H1 (cell line): ENCODE measurements at regions not wholly inside any gene's neighbourhood (a gene's known extent, or its start where the extent isn't known, plus 50 kb on each side); places are given as distances from the start of the nearest gene placed in this dataset.

Experiments
- CTCF ChIA-PET: fragments of 300-600 bp; sonication (Branson Sonifier 250); formaldehyde crosslinking; loops from one replicate; lab custom pipeline; 2021; ENCODE audit not compliant: partially characterized antibody; lab: Charles Lee
- POLR2A ChIA-PET: fragments of 300-600 bp; sonication (Branson Sonifier 250); formaldehyde crosslinking; loops from one replicate; lab custom pipeline; 2021; ENCODE audit warnings: inconsistent platforms; ENCODE audit not compliant: partially characterized antibody; lab: Charles Lee
- DNase-seq, 2 experiments: peaks; one replicate each; pipeline versions ENCODE4 v3.0.0 to v3.0.0-alpha.2; 2010 to 2022; ENCODE audit warnings: low spot score in 2 of 2, low read depth in 1 of 2, mixed read lengths in 1 of 2
- FAIRE-seq: peaks from 2 replicates; lab custom pipeline; 2011; peaks lifted over from hg19 to GRCh38; lab: Jason Lieb, UNC
- H2AFZ ChIP-seq: 2 replicates; pipeline ENCODE4 v1.8.1; 2012; ENCODE audit warnings: low read length, inconsistent platforms
- H2AK5ac ChIP-seq: 2 replicates; pipeline ENCODE4 v1.6.1; 2013; ENCODE audit warnings: low read depth, low read length
- H2BK120ac ChIP-seq: replicated peaks from 2 replicates; pipeline ENCODE3; 2013; ENCODE audit warnings: low read depth, low read length, inconsistent platforms
- H2BK12ac ChIP-seq: 2 replicates; pipeline ENCODE4 v1.6.1; 2013; ENCODE audit warnings: low read depth, low read length
- H2BK15ac ChIP-seq: 2 replicates; pipeline ENCODE4 v1.6.1; 2013; ENCODE audit warnings: low read length
- H2BK20ac ChIP-seq: 2 replicates; pipeline ENCODE4 v1.6.1; 2013; ENCODE audit warnings: low read length
- H2BK5ac ChIP-seq: 2 replicates; pipeline ENCODE4 v1.6.1; 2013; ENCODE audit warnings: low read depth, low read length
- H3K14ac ChIP-seq: 2 replicates; pipeline ENCODE4 v1.6.1; 2013; ENCODE audit warnings: inconsistent platforms; ENCODE audit not compliant: insufficient read length
- H3K18ac ChIP-seq: 2 replicates; pipeline ENCODE4 v1.6.1; 2013; ENCODE audit warnings: low read length; ENCODE audit errors: extremely low read depth
- H3K23ac ChIP-seq: 2 replicates; pipeline ENCODE4 v1.6.1; 2013; ENCODE audit warnings: inconsistent platforms; ENCODE audit not compliant: insufficient read length
- H3K23me2 ChIP-seq: 2 replicates; pipeline ENCODE4 v1.6.1; 2013; ENCODE audit warnings: low read depth, low read length
- H3K27ac ChIP-seq: 2 replicates; pipeline ENCODE4 v1.6.1; 2011; ENCODE audit warnings: low read depth, low read length, inconsistent platforms
- H3K27me3 ChIP-seq, 4 experiments: replicated peaks in 1 of 4; 1 replicate in 1 of 4; 2 replicates in 3 of 4; pipeline versions ENCODE4 v1.6.1 to v1.8.1; 2011 to 2013; ENCODE audit warnings: low read length in 3 of 4, mild to moderate bottlenecking in 3 of 4, inconsistent platforms in 2 of 4, mixed read lengths in 2 of 4, moderate library complexity in 1 of 4; ENCODE audit not compliant: control insufficient read depth in 3 of 4, insufficient read depth in 3 of 4; ENCODE audit errors: extremely low read depth in 1 of 4
- H3K36me3 ChIP-seq, 4 experiments: 2 replicates each; pipeline versions ENCODE4 v1.6.1 to v1.8.1; 2011 to 2013; ENCODE audit warnings: mild to moderate bottlenecking in 4 of 4, low read length in 3 of 4, moderate library complexity in 2 of 4, control low read depth in 1 of 4, inconsistent platforms in 1 of 4; ENCODE audit not compliant: insufficient read depth in 4 of 4, control insufficient read depth in 2 of 4
- H3K4ac ChIP-seq: replicated peaks from 2 replicates; pipeline ENCODE3; 2013; ENCODE audit warnings: low read length, low read depth, mixed read lengths, inconsistent platforms; ENCODE audit not compliant: insufficient read length
- H3K4me1 ChIP-seq, 4 experiments: replicated peaks in 1 of 4; 1 replicate in 1 of 4; 2 replicates in 3 of 4; pipeline versions ENCODE4 v1.6.1 to v1.8.1; 2011 to 2013; ENCODE audit warnings: low read length in 3 of 4, inconsistent platforms in 2 of 4, mixed read lengths in 1 of 4; ENCODE audit not compliant: insufficient read depth in 4 of 4, control insufficient read depth in 3 of 4
- H3K4me2 ChIP-seq, 2 experiments: 2 replicates each; pipeline versions ENCODE4 v1.6.1 to v1.8.1; 2011 to 2013; ENCODE audit warnings: low read depth in 2 of 2, low read length in 2 of 2, control low read depth in 1 of 2, inconsistent platforms in 1 of 2, mild to moderate bottlenecking in 1 of 2; ENCODE audit not compliant: insufficient read depth in 1 of 2
- H3K4me3 ChIP-seq, 4 experiments: fragments of 200-600, 300-600 bp in 1 of 4; sonication (generic), shearing (Covaris generic), sonication (Bioruptor Twin) in 1 of 4; 2 replicates each; pipeline versions ENCODE4 v1.5.1 to v1.8.1; 2011 to 2016; ENCODE audit warnings: low read length in 4 of 4, low read depth in 3 of 4, control low read depth in 2 of 4, inconsistent platforms in 2 of 4, mild to moderate bottlenecking in 2 of 4, mixed read lengths in 1 of 4, moderate library complexity in 1 of 4; ENCODE audit not compliant: insufficient read depth in 2 of 4; ENCODE audit errors: extremely low read depth in 1 of 4
- H3K56ac ChIP-seq: replicated peaks from 2 replicates; pipeline ENCODE3; 2013; ENCODE audit warnings: low read depth, mild to moderate bottlenecking, mixed read lengths, low read length, inconsistent platforms; ENCODE audit not compliant: insufficient read length
- H3K79me1 ChIP-seq: 2 replicates; pipeline ENCODE4 v1.6.1; 2013; ENCODE audit warnings: low read depth, low read length, control low read depth
- H3K79me2 ChIP-seq, 2 experiments: 2 replicates each; pipeline versions ENCODE4 v1.6.1 to v1.8.1; 2012 to 2013; ENCODE audit warnings: low read length in 2 of 2, mild to moderate bottlenecking in 2 of 2, inconsistent platforms in 1 of 2; ENCODE audit not compliant: insufficient read depth in 2 of 2, control insufficient read depth in 1 of 2
- H3K9ac ChIP-seq, 4 experiments: replicated peaks in 1 of 4; 1 replicate in 1 of 4; 2 replicates in 3 of 4; pipeline versions ENCODE4 v1.6.1 to v1.8.1; 2011 to 2013; ENCODE audit warnings: low read depth in 3 of 4, low read length in 3 of 4, control low read depth in 2 of 4, mild to moderate bottlenecking in 2 of 4, moderate library complexity in 2 of 4, inconsistent platforms in 1 of 4; ENCODE audit errors: extremely low read depth in 1 of 4
- H3K9me3 ChIP-seq, 2 experiments: 2 replicates each; pipeline versions ENCODE4 v1.6.1 to v1.8.1; 2012 to 2013; ENCODE audit warnings: mild to moderate bottlenecking in 2 of 2, moderate library complexity in 2 of 2, control low read depth in 1 of 2, inconsistent platforms in 1 of 2, low read depth in 1 of 2, low read length in 1 of 2, mixed read lengths in 1 of 2; ENCODE audit not compliant: insufficient read depth in 2 of 2
- H4K20me1 ChIP-seq, 2 experiments: replicated peaks in 1 of 2; 2 replicates each; pipeline versions ENCODE3 to v1.8.1; 2011 to 2013; ENCODE audit warnings: inconsistent platforms in 2 of 2, low read length in 2 of 2, mild to moderate bottlenecking in 1 of 2; ENCODE audit not compliant: insufficient read depth in 2 of 2, control insufficient read depth in 1 of 2
- H4K5ac ChIP-seq: 2 replicates; pipeline ENCODE4 v1.6.1; 2013; ENCODE audit warnings: low read length, low read depth, mixed read lengths, inconsistent platforms; ENCODE audit not compliant: insufficient read length
- H4K8ac ChIP-seq: 2 replicates; pipeline ENCODE4 v1.8.0; 2013; ENCODE audit warnings: mild to moderate bottlenecking, moderate library complexity, low read length, inconsistent platforms; ENCODE audit not compliant: insufficient read depth; ENCODE audit errors: extremely low read depth
- H4K91ac ChIP-seq: replicated peaks from 2 replicates; pipeline ENCODE3; 2013; ENCODE audit warnings: low read length, mixed read lengths, inconsistent platforms; ENCODE audit not compliant: insufficient read length
- BACH1 ChIP-seq: IDR thresholded peaks from 2 replicates; pipeline ENCODE4 v1.6.1; 2012; ENCODE audit warnings: low read length, improper control_type of control experiment
- CHD1 ChIP-seq: IDR thresholded peaks from 2 replicates; pipeline ENCODE4 v1.6.1; 2012; ENCODE audit warnings: low read depth, low read length, improper control_type of control experiment
- CREB1 ChIP-seq: IDR thresholded peaks from 2 replicates; pipeline ENCODE4 v1.6.1; 2012; ENCODE audit warnings: inconsistent platforms
- EP300 ChIP-seq, 2 experiments: IDR thresholded peaks; 1 replicate in 1 of 2; 2 replicates in 1 of 2; pipeline ENCODE4 v1.6.1; 2011 to 2012; ENCODE audit warnings: low read depth in 2 of 2, low read length in 2 of 2, mild to moderate bottlenecking in 2 of 2, borderline replicate concordance in 1 of 2, inconsistent platforms in 1 of 2, moderate library complexity in 1 of 2
- FOSL1 ChIP-seq: IDR thresholded peaks from 2 replicates; pipeline ENCODE4 v1.6.1; 2011; ENCODE audit warnings: mild to moderate bottlenecking, low read depth, low read length, moderate library complexity; ENCODE audit not compliant: insufficient read depth
- HDAC2 ChIP-seq, 2 experiments: fragments of 300-600 bp in 1 of 2; sonication (generic) in 1 of 2; IDR thresholded peaks; 2 replicates each; pipeline ENCODE4 v1.6.1; 2011 to 2012; ENCODE audit warnings: low read depth in 2 of 2, low read length in 2 of 2, mild to moderate bottlenecking in 2 of 2, moderate library complexity in 2 of 2, borderline replicate concordance in 1 of 2, inconsistent platforms in 1 of 2
- RBBP5 ChIP-seq: IDR thresholded peaks from 2 replicates; pipeline ENCODE4 v1.7.1; 2012; ENCODE audit warnings: low read depth, mild to moderate bottlenecking, inconsistent platforms, low read length, moderate library complexity, borderline replicate concordance
- RXRA ChIP-seq: IDR thresholded peaks from 2 replicates; pipeline ENCODE4 v1.6.1; 2011; ENCODE audit warnings: low read depth, mild to moderate bottlenecking, low read length, moderate library complexity; ENCODE audit not compliant: insufficient read depth
- SP1 ChIP-seq: IDR thresholded peaks from 2 replicates; pipeline ENCODE4 v1.6.1; 2011; ENCODE audit warnings: low read depth, low read length
- TAF1 ChIP-seq: IDR thresholded peaks from 2 replicates; pipeline ENCODE4 v1.6.1; 2011; ENCODE audit warnings: mild to moderate bottlenecking, low read depth, low read length
- TAF7 ChIP-seq: optimal IDR thresholded peaks from 2 replicates; pipeline ENCODE3; 2011; ENCODE audit warnings: low read depth, mild to moderate bottlenecking, inconsistent platforms, low read length, moderate library complexity, borderline replicate concordance
- WGBS, 2 experiments: shearing (Covaris generic) in 1 of 2; methylation state at CpG; one replicate each; pipeline versions ENCODE4 v1.1.6 to v1.1.7; 2013 to 2015; ENCODE audit warnings: low lambda C conversion rate in 2 of 2, mixed read lengths in 2 of 2, inconsistent platforms in 1 of 2, low coverage in 1 of 2, missing lambda C conversion rate in 1 of 2; ENCODE audit not compliant: insufficient replicate concordance in 2 of 2, insufficient coverage in 1 of 2, insufficient read length in 1 of 2; ENCODE audit errors: extremely low coverage in 1 of 2, missing lambda C conversion rate in 1 of 2; 5-methylcytosine and 5-hydroxymethylcytosine counted together

DNA sequence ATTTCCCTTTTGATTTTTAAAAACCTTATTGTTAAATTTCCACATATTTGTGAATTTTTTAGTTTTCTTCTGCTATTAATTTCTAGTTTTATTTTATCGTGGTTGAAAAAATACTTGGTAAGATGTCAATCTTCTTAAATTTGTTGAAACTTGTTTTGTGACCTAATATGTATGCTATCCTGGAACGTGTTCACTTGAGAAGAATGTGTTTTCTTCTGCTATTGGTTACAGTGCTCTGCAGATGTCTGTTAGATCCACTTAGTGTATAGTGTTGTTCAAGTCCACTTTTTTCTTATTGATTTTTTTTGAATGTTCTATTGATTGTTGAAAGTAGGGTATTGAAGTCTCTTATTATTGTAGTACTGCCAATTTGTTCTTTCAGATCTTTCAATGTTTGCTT lies 116.5 kb upstream of the NETO1 start:
- WGBS, 2 experiments: 94% methylated on average over 2 of the region's 2 CpGs; no CpG with 5 or more reads in 1 of the 2 experiments
- Histone ChIP-seq H3K27ac (no peak overlapping the region), H3K27me3 (no peaks in the 10 kb centered on the region), H2BK20ac (no peak overlapping the region), H3K14ac (no peak overlapping the region), H3K79me1 (no peaks in the 10 kb centered on the region), H3K18ac (no peak overlapping the region), H2BK5ac (no peak overlapping the region), H2BK15ac (no peak overlapping the region), H2BK120ac (no peak overlapping the region), H2BK12ac (no peak overlapping the region), H4K5ac (no peak overlapping the region), H3K36me3 (no peaks in the 10 kb centered on the region), H3K4me2 (no peak overlapping the region), H3K9me3 (0 out of 4 replicates have a peak, but pooled peaks cover 0 to 5% of the 10 kb centered on the region in 2 experiments), H3K4me3 (no peak overlapping the region), H3K23ac (no peak overlapping the region), H2AFZ (no peak overlapping the region), H4K20me1 (no peaks in the 10 kb centered on the region), H3K4me1 (no peaks in the 10 kb centered on the region), H4K91ac (no peak overlapping the region), H2AK5ac (no peak overlapping the region), H3K4ac (no peak overlapping the region), H3K23me2 (no peaks in the 10 kb centered on the region), H4K8ac (no peak overlapping the region), H3K56ac (no peak overlapping the region), H3K79me2 (no peaks in the 10 kb centered on the region), H3K9ac (no peak overlapping the region)
- TF ChIP-seq CREB1: no peak
- no peak for TF ChIP-seq SP1
- no peak for TF ChIP-seq TAF1
- TF ChIP-seq BACH1: no peak
- TF ChIP-seq RBBP5: no peak
- no peak for TF ChIP-seq TAF7
- no peak for TF ChIP-seq HDAC2 (IDR thresholded peaks at IDR 0.05; ENCODE audit: borderline replicate concordance in 1 of 2, low read depth in 2 of 2, low read length in 2 of 2)
- TF ChIP-seq CHD1: no peak
- no peak for TF ChIP-seq FOSL1
- TF ChIP-seq RXRA: no peak
- TF ChIP-seq EP300 (IDR thresholded peaks at IDR 0.05; ENCODE audit: borderline replicate concordance in 1 of 2, low read depth in 2 of 2, low read length in 2 of 2): no peak
- DNase-seq (no peak), FAIRE-seq (no peak)
- ChIA-PET CTCF (no interaction called here), POLR2A (no interaction called here)
